MM.1S (cell line): ENCODE measurements at regions not wholly inside any gene's neighbourhood (a gene's known extent, or its start where the extent isn't known, plus 50 kb on each side); places are given as distances from the start of the nearest gene placed in this dataset.

Experiments
- CTCF ChIP-seq: fragments of 300-600 bp; sonication (generic); IDR thresholded peaks from 2 replicates; pipeline ENCODE4 v1.5.1; 2016; ENCODE audit warnings: antibody characterized with exemption, low read length, mixed read lengths
- EZH2 ChIP-seq: fragments of 300-600 bp; sonication (generic); optimal IDR thresholded peaks from 2 replicates; pipeline ENCODE3; 2017; ENCODE audit warnings: low read depth, mild to moderate bottlenecking, antibody characterized with exemption, low read length, mixed read lengths

DNA sequence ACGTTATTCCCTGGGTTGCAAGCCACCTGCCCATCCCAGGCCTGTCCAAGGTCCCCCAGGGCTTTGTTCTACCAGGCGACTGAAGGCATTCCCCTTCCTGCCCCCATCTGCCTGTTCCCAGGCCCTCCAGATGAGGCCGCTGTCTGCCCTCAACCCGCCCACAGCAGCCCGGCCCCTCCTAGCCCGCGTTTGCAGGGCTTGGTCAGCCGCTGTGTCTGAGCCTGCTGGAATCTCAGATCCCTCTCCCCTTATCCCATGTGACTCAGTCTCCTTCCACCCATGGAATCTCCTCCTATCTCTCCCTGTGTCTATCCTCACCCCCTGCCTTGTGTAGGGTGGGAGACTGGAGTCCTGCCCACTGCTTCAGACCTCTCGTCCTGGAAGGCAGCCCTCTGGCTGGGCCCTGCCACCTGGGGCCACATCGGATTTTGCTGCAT is 186.0 kb upstream of the TNRC6C start:
- TF ChIP-seq EZH2 (no peak), CTCF (peak; percentile 76)
